ENCODE measurements at regions not wholly inside any gene's neighbourhood (a gene's known extent, or its start where the extent isn't known, plus 50 kb on each side); places are given as distances from the start of the nearest gene placed in this dataset.

- intact Hi-C loops (cut with micrococcal nuclease; ENCODE audit: unreplicated experiment) (loop anchor here (10.0 kb wide), 1 partner anchor 135 kb away; no protein-coding TSS in a partner anchor), in situ Hi-C loops (cut with MboI) (no loop called here)
- ChIA-PET POLR2A (no interaction called here), CTCF (interaction anchor here (1.2 to 1.8 kb wide), 2 partner anchors 11 to 14 kb away, joined by 4 to 5 read pairs; no protein-coding TSS in a partner anchor), RAD21 (ENCODE audit: unreplicated experiment) (no interaction called here), SMC1A (ENCODE audit: uncharacterized antibody, unreplicated experiment) (interaction anchor here (0.9 to 1.4 kb wide), 5 partner anchors 12 to 164 kb away, joined by 3 to 6 read pairs (median 5); no protein-coding TSS in a partner anchor)
- H3K4me1 ChIP-seq (ENCODE audit: control insufficient read depth, insufficient read depth, low read length): no peaks in the 10 kb centered on the region
- DNase-seq (ENCODE audit: low read depth, low spot score) (no peak), ATAC-seq (no peak), FAIRE-seq (no peak)
- no peaks in the 10 kb centered on the region for H4K20me1 ChIP-seq (ENCODE audit: control insufficient read depth, insufficient read depth)
- H3K36me3 ChIP-seq (ENCODE audit: control insufficient read depth in 2 of 2, insufficient read depth in 2 of 2, low read length in 1 of 2): no peaks in the 10 kb centered on the region
- no TSS peak for BruUV-seq (replicated peaks)
- TF ChIP-seq ZNF622 (IDR thresholded peaks at IDR 0.05) (no peak), LARP7 (IDR thresholded peaks at IDR 0.05) (no peak), FOXK2 (IDR thresholded peaks at IDR 0.05) (no peak), CHD2 (IDR thresholded peaks at IDR 0.05; ENCODE audit: borderline replicate concordance, low read depth, low read length) (no peak), ZNF592 (IDR thresholded peaks at IDR 0.05) (no peak), CREB1 (IDR thresholded peaks at IDR 0.05; ENCODE audit: low read depth) (no peak), TARDBP (IDR thresholded peaks at IDR 0.05; ENCODE audit: borderline replicate concordance) (no peak), POLR2AphosphoS2 (IDR thresholded peaks at IDR 0.05; ENCODE audit: low read depth, low read length) (no peak), EP300 (IDR thresholded peaks at IDR 0.05; ENCODE audit: borderline replicate concordance in 1 of 2, control insufficient read depth in 1 of 2, low read depth in 2 of 2, low read length in 2 of 2) (no peak), PAX8 (IDR thresholded peaks at IDR 0.05) (no peak), HDAC2 (IDR thresholded peaks at IDR 0.05) (no peak), ZNF274 (IDR thresholded peaks at IDR 0.05; ENCODE audit: insufficient read depth, insufficient read length) (no peak)
- H3K9me3 ChIP-seq (replicated peaks; ENCODE audit: control insufficient read depth, insufficient read depth, low read length): no peaks in the 10 kb centered on the region
- no peak overlapping the region for H3K4me2 ChIP-seq (ENCODE audit: control insufficient read depth, insufficient read depth)
- WGBS (ENCODE audit: insufficient coverage, insufficient replicate concordance, low lambda C conversion rate, missing lambda C conversion rate): 0% methylated on average over 2 of the region's 2 CpGs
- no peak overlapping the region for H3K4me3 ChIP-seq
- H3K27me3 ChIP-seq (replicated peaks in 1 of 2; ENCODE audit: control insufficient read depth in 2 of 2, insufficient read depth in 2 of 2, low read length in 1 of 2): no peaks in the 10 kb centered on the region
- H2AFZ ChIP-seq (ENCODE audit: control insufficient read depth, low read depth, low read length): no peak overlapping the region
- no peaks in the 10 kb centered on the region for H3K79me2 ChIP-seq (ENCODE audit: control insufficient read depth, insufficient read depth, low read length)
- H3K9ac ChIP-seq (ENCODE audit: control insufficient read depth, insufficient read depth, low read length): no peak overlapping the region
- H3K27ac ChIP-seq (ENCODE audit: control insufficient read depth, insufficient read depth): no peak overlapping the region
Measured at GRCh38 chr18:40019797-40020392, 1935.1 kb upstream of the PIK3C3 start.

All from GM12878 (cell line).